GM12878 (cell line): ENCODE measurements at regions not wholly inside any gene's neighbourhood (a gene's known extent, or its start where the extent isn't known, plus 50 kb on each side); places are given as distances from the start of the nearest gene placed in this dataset.

Experiments
- ATAC-seq: fragments of 200-7000 bp; cut with Tn5 transposase; 3 replicates; pipeline ENCODE4 v1.9.1; 2020; ENCODE audit warnings: mild to moderate bottlenecking, moderate library complexity
- BruUV-seq: library from RNA; stranded (reverse); fragments of 400-500 nt; replicated peaks from 2 replicates; lab custom pipeline; 2021; lab: Mats Ljungman, UMichigan
- CTCF ChIA-PET: fragments of 300-600 bp; sonication (Branson Sonifier 250); formaldehyde crosslinking; extraction: SDS; loops from one replicate; lab custom pipeline; 2021; ENCODE audit warnings: inconsistent platforms; lab: Yijun Ruan, JAX
- POLR2A ChIA-PET: fragments of 350-600 bp; formaldehyde crosslinking; extraction: SDS; loops from one replicate; lab custom pipeline; 2021; ENCODE audit warnings: inconsistent platforms; lab: Charles Lee
- RAD21 ChIA-PET: fragments of 300-600 bp; sonication (Branson Sonifier 250); formaldehyde crosslinking; loops from one replicate; lab custom pipeline; 2023; ENCODE audit warnings: antibody characterized with exemption; ENCODE audit not compliant: unreplicated experiment; lab: Charles Lee
- SMC1A ChIA-PET: fragments of 300-600 bp; sonication (Branson Sonifier 250); formaldehyde crosslinking; loops from one replicate; lab custom pipeline; 2023; ENCODE audit not compliant: unreplicated experiment, uncharacterized antibody; lab: Charles Lee
- DNase-seq: peaks from one replicate; pipeline ENCODE4 v3.0.0-alpha.2; 2011; ENCODE audit warnings: low read depth, low spot score
- FAIRE-seq: peaks from 3 replicates; lab custom pipeline; 2011; peaks lifted over from hg19 to GRCh38; lab: Jason Lieb, UNC
- H2AFZ ChIP-seq: 2 replicates; pipeline ENCODE4 v1.6.0; 2011; ENCODE audit warnings: low read depth, low read length, control low read depth; ENCODE audit not compliant: control insufficient read depth
- H3K27ac ChIP-seq: 2 replicates; pipeline ENCODE4 v1.5.1; 2011; ENCODE audit warnings: control low read depth; ENCODE audit not compliant: control insufficient read depth, insufficient read depth
- H3K27me3 ChIP-seq, 2 experiments: replicated peaks in 1 of 2; 2 replicates each; pipeline versions ENCODE4 v1.6.0 to v1.6.1; 2011; ENCODE audit warnings: low read length in 1 of 2; ENCODE audit not compliant: control insufficient read depth in 2 of 2, insufficient read depth in 2 of 2
- H3K36me3 ChIP-seq, 2 experiments: 2 replicates each; pipeline ENCODE4 v1.5.1; 2011; ENCODE audit warnings: low read length in 1 of 2; ENCODE audit not compliant: control insufficient read depth in 2 of 2, insufficient read depth in 2 of 2
- H3K4me1 ChIP-seq: 2 replicates; pipeline ENCODE4 v1.6.1; 2011; ENCODE audit warnings: mild to moderate bottlenecking, low read length, moderate library complexity, mixed read lengths; ENCODE audit not compliant: control insufficient read depth, insufficient read depth
- H3K4me2 ChIP-seq: 2 replicates; pipeline ENCODE4 v1.6.0; 2011; ENCODE audit warnings: control low read depth; ENCODE audit not compliant: control insufficient read depth, insufficient read depth
- H3K4me3 ChIP-seq: fragments of 200-600 bp; sonication (generic); 2 replicates; pipeline ENCODE4 v1.5.1; 2016
- H3K79me2 ChIP-seq: 2 replicates; pipeline ENCODE4 v1.6.0; 2011; ENCODE audit warnings: low read length; ENCODE audit not compliant: control insufficient read depth, insufficient read depth
- H3K9ac ChIP-seq: 2 replicates; pipeline ENCODE4 v1.8.0; 2011; ENCODE audit warnings: low read length, control low read depth, mixed read lengths; ENCODE audit not compliant: control insufficient read depth, insufficient read depth
- H3K9me3 ChIP-seq: replicated peaks from 3 replicates; pipeline ENCODE4 v1.5.1; 2011; ENCODE audit warnings: mild to moderate bottlenecking, low read length; ENCODE audit not compliant: control insufficient read depth, insufficient read depth
- H4K20me1 ChIP-seq: 2 replicates; pipeline ENCODE4 v1.6.0; 2011; ENCODE audit not compliant: control insufficient read depth, insufficient read depth
- E4F1 ChIP-seq: fragments of 450-650 bp; IDR thresholded peaks from 2 replicates; pipeline ENCODE4 v1.6.1; 2018; ENCODE audit warnings: borderline replicate concordance, mild to moderate bottlenecking; ENCODE audit not compliant: partially characterized antibody
- POU2F2 ChIP-seq: IDR thresholded peaks from 3 replicates; pipeline ENCODE4 v1.6.1; 2011; ENCODE audit warnings: low read depth, mild to moderate bottlenecking, low read length, borderline replicate concordance
- SPI1 ChIP-seq: IDR thresholded peaks from 2 replicates; pipeline ENCODE4 v1.6.1; 2011; ENCODE audit warnings: low read depth, mild to moderate bottlenecking, low read length, moderate library complexity, borderline replicate concordance; ENCODE audit not compliant: insufficient read depth
- SUPT20H ChIP-seq: IDR thresholded peaks from 2 replicates; pipeline ENCODE4 v1.6.1; 2011; ENCODE audit warnings: low read depth, mild to moderate bottlenecking, low read length, moderate library complexity, borderline replicate concordance; ENCODE audit not compliant: control insufficient read depth
- TARDBP ChIP-seq: IDR thresholded peaks from 2 replicates; pipeline ENCODE4 v1.6.1; 2016; ENCODE audit warnings: borderline replicate concordance
- TCF7 ChIP-seq: IDR thresholded peaks from 2 replicates; pipeline ENCODE4 v1.6.1; 2014; ENCODE audit warnings: antibody characterized with exemption, borderline replicate concordance
- ZBTB33 ChIP-seq: fragments of 450-650 bp; IDR thresholded peaks from 2 replicates; pipeline ENCODE4 v1.6.1; 2017; ENCODE audit warnings: mild to moderate bottlenecking
- WGBS: methylation state at CpG from one replicate; pipeline ENCODE4 v1.1.6; 2016; ENCODE audit warnings: low lambda C conversion rate; ENCODE audit not compliant: insufficient replicate concordance, insufficient coverage; ENCODE audit errors: missing lambda C conversion rate; 5-methylcytosine and 5-hydroxymethylcytosine counted together
- in situ Hi-C: fragments of 300-500 bp; cut with MboI; formaldehyde crosslinking; loops from 9 replicates; pipeline ENCODE4 v1.14.3; 2018; ENCODE audit warnings: mixed read lengths
- intact Hi-C: fragments of 100-400 bp; cut with micrococcal nuclease; formaldehyde crosslinking; loops from one replicate; pipeline ENCODE4 v1.14.2; 2022; ENCODE audit not compliant: unreplicated experiment

- no peak for TF ChIP-seq SUPT20H
- no peak for TF ChIP-seq ZBTB33
- TF ChIP-seq POU2F2: no peak
- no peak for TF ChIP-seq TARDBP
- no peak for TF ChIP-seq SPI1
These were observed 85.2 kb upstream of the ZNF385D start (continued) for GRCh38 chr3:21836227-21836626.

- TF ChIP-seq E4F1: no peak
- no peak for TF ChIP-seq TCF7
- in situ Hi-C loops (no loop called here), intact Hi-C loops (no loop called here)
- Histone ChIP-seq H3K9me3 (no peaks in the 10 kb centered on the region), H3K4me3 (no peak overlapping the region), H3K9ac (no peak overlapping the region), H2AFZ (no peak overlapping the region), H3K27ac (no peak overlapping the region), H3K36me3 (no peaks in the 10 kb centered on the region), H3K79me2 (no peaks in the 10 kb centered on the region), H3K27me3 (no peaks in the 10 kb centered on the region), H4K20me1 (no peaks in the 10 kb centered on the region), H3K4me2 (no peak overlapping the region), H3K4me1 (no peaks in the 10 kb centered on the region)
- 4% methylated on average over 1 of the region's 1 CpG for WGBS
- POLR2A ChIA-PET: no interaction called here
- FAIRE-seq (no peak), ATAC-seq (no peak), DNase-seq (no peak)
- CTCF ChIA-PET: interaction anchor here (0.6 to 1.0 kb wide), 2 partner anchors 87 to 296 kb away, joined by 3 to 5 read pairs; no protein-coding TSS in a partner anchor
- RAD21 ChIA-PET: no interaction called here
- SMC1A ChIA-PET: interaction anchor here (0.7 kb wide), 1 partner anchor 171 kb away, joined by 3 read pairs; no protein-coding TSS in a partner anchor
- BruUV-seq: no TSS peak
These were observed 88.2 kb upstream of the ZNF385D start for GRCh38 chr3:21839176-21839575.
